CD4-positive, alpha-beta T cell (primary cell): ENCODE measurements at regions not wholly inside any gene's neighbourhood (a gene's known extent, or its start where the extent isn't known, plus 50 kb on each side); places are given as distances from the start of the nearest gene placed in this dataset.

ENCODE experiments used
- ATAC-seq: fragments of 200-7000 bp; cut with Tn5 transposase; one replicate; pipeline ENCODE4 v1.10.0; 2022; ENCODE audit warnings: mild to moderate bottlenecking; ENCODE audit not compliant: poor library complexity
- CTCF ChIA-PET: fragments of 350-600 bp; sonication (Branson Sonifier 250); formaldehyde crosslinking; loops from one replicate; lab custom pipeline; 2021; ENCODE audit warnings: antibody characterized with exemption, inconsistent platforms; lab: Charles Lee
- POLR2A ChIA-PET: fragments of 350-600 bp; sonication (Branson Sonifier 250); formaldehyde crosslinking; loops from one replicate; lab custom pipeline; 2021; ENCODE audit warnings: antibody characterized with exemption, inconsistent platforms; lab: Charles Lee
- DNase-seq, 14 experiments: peaks; one replicate each; pipeline ENCODE4 v3.0.0-alpha.2; 2013 to 2020; ENCODE audit warnings: mixed read lengths in 2 of 14
- H3K27ac ChIP-seq, 2 donors: one replicate each; pipeline versions ENCODE4 v1.5.1 to v1.7.0; 2013; ENCODE audit warnings: low read length in 2 of 2, low read depth in 1 of 2, mild to moderate bottlenecking in 1 of 2
- H3K27me3 ChIP-seq, 2 experiments: 1 replicate in 1 of 2; 2 replicates in 1 of 2; pipeline versions ENCODE4 v1.6.1 to v1.7.0; 2013; ENCODE audit warnings: low read length in 2 of 2, control low read depth in 1 of 2, mild to moderate bottlenecking in 1 of 2, moderate library complexity in 1 of 2; ENCODE audit not compliant: insufficient read depth in 2 of 2, control insufficient read depth in 1 of 2
- H3K36me3 ChIP-seq: one replicate; pipeline ENCODE4 v1.6.1; 2013; ENCODE audit warnings: low read length, control low read depth; ENCODE audit not compliant: insufficient read depth
- H3K4me1 ChIP-seq: one replicate; pipeline ENCODE4 v1.6.1; 2013; ENCODE audit warnings: low read length, control low read depth; ENCODE audit not compliant: insufficient read depth
- H3K4me3 ChIP-seq: one replicate; pipeline ENCODE4 v1.5.1; 2013; ENCODE audit warnings: mild to moderate bottlenecking, low read length, moderate library complexity
- H3K9me3 ChIP-seq, 2 experiments: 1 replicate in 1 of 2; 2 replicates in 1 of 2; pipeline versions ENCODE4 v1.6.1 to v1.7.0; 2013; ENCODE audit warnings: low read length in 2 of 2, mild to moderate bottlenecking in 2 of 2, control low read depth in 1 of 2, moderate library complexity in 1 of 2; ENCODE audit not compliant: control insufficient read depth in 1 of 2, insufficient read depth in 1 of 2
- H3K27ac Mint-ChIP-seq: one replicate; pipeline ENCODE4 v1.8.0; 2020; ENCODE audit warnings: mixed read lengths
- H3K27me3 Mint-ChIP-seq: one replicate; pipeline ENCODE4 v1.8.0; 2021; ENCODE audit warnings: mixed read lengths
- H3K36me3 Mint-ChIP-seq: one replicate; pipeline ENCODE4 v1.8.0; 2021; ENCODE audit warnings: low read depth, mixed read lengths
- H3K4me1 Mint-ChIP-seq: one replicate; pipeline ENCODE4 v1.8.0; 2021; ENCODE audit warnings: low read depth, mixed read lengths
- H3K4me3 Mint-ChIP-seq: one replicate; pipeline ENCODE4 v1.8.0; 2020; ENCODE audit warnings: mild to moderate bottlenecking, mixed read lengths
- H3K9me3 Mint-ChIP-seq: one replicate; pipeline ENCODE4 v1.8.0; 2020; ENCODE audit warnings: mixed read lengths
- CTCF ChIP-seq: fragments of 200-600 bp; IDR thresholded peaks from one replicate; pipeline ENCODE4 v1.8.0; 2022; ENCODE audit warnings: antibody characterized with exemption, mild to moderate bottlenecking
- intact Hi-C, 2 experiments: fragments of 100-400 bp; cut with DNase I in 1 of 2; cut with micrococcal nuclease in 1 of 2; formaldehyde crosslinking; loops; one replicate each; pipeline versions ENCODE4 v1.15.1 to v1.9.0; 2023 to 2025; cut with DNase I, micrococcal nuclease

- peaks cover 21% of the 10 kb centered on the region for H3K27me3 Mint-ChIP-seq
- no peak for ATAC-seq
- no peaks in the 10 kb centered on the region for H3K9me3 ChIP-seq
- peaks cover 7% of the 10 kb centered on the region for H3K4me1 ChIP-seq
- no peaks in the 10 kb centered on the region for H3K9me3 Mint-ChIP-seq
- no peak overlapping the region for H3K27ac ChIP-seq
- no peaks in the 10 kb centered on the region for H3K4me1 Mint-ChIP-seq
- no peak overlapping the region for H3K4me3 Mint-ChIP-seq
- ChIA-PET POLR2A (no interaction called here), CTCF (no interaction called here)
- H3K27me3 ChIP-seq: peaks cover 2 to 17% of the 10 kb centered on the region in 2 experiments
- DNase-seq: no peak
- no peak for TF ChIP-seq CTCF
- intact Hi-C loops: no loop called here
- no peaks in the 10 kb centered on the region for H3K36me3 ChIP-seq
- H3K4me3 ChIP-seq: no peak overlapping the region
- H3K27ac Mint-ChIP-seq: no peak overlapping the region
- no peaks in the 10 kb centered on the region for H3K36me3 Mint-ChIP-seq
Observed at GRCh38 chr15:62853114-62853840, 189.3 kb upstream of the TPM1 start.

GRCh38 chr15:62853841-62854225 is 188.7 kb upstream of the TPM1 start:
- Mint-ChIP-seq H3K4me1 (no peaks in the 10 kb centered on the region), H3K27me3 (peaks cover 16% of the 10 kb centered on the region), H3K4me3 (no peak overlapping the region), H3K36me3 (no peaks in the 10 kb centered on the region), H3K27ac (no peak overlapping the region), H3K9me3 (no peaks in the 10 kb centered on the region)
- H3K9me3 ChIP-seq: no peaks in the 10 kb centered on the region
- ChIA-PET POLR2A (no interaction called here), CTCF (no interaction called here)
- no peaks in the 10 kb centered on the region for H3K36me3 ChIP-seq
- intact Hi-C loops: no loop called here
- no peak for TF ChIP-seq CTCF
- no peak overlapping the region for H3K4me3 ChIP-seq
- no peak overlapping the region for H3K27ac ChIP-seq
- ATAC-seq (no peak), DNase-seq (no peak)
- H3K4me1 ChIP-seq: peaks cover 7% of the 10 kb centered on the region
- H3K27me3 ChIP-seq: peaks cover 2 to 12% of the 10 kb centered on the region in 2 experiments

GRCh38 chr15:62854420-62855084 is 188.0 kb upstream of the TPM1 start:
- Histone ChIP-seq H3K9me3 (no peaks in the 10 kb centered on the region), H3K36me3 (no peaks in the 10 kb centered on the region), H3K27ac (no peak overlapping the region), H3K27me3 (peaks cover 2 to 11% of the 10 kb centered on the region in 2 experiments), H3K4me3 (no peak overlapping the region), H3K4me1 (peaks cover 7% of the 10 kb centered on the region)
- Mint-ChIP-seq H3K9me3 (no peaks in the 10 kb centered on the region), H3K36me3 (no peaks in the 10 kb centered on the region), H3K4me1 (no peaks in the 10 kb centered on the region), H3K27ac (no peak overlapping the region), H3K4me3 (no peak overlapping the region), H3K27me3 (peaks cover 20% of the 10 kb centered on the region)
- no peak for DNase-seq
- no peak for ATAC-seq
- ChIA-PET CTCF (no interaction called here), POLR2A (no interaction called here)
- TF ChIP-seq CTCF: no peak
- intact Hi-C loops: no loop called here
